Tibial nerve (tissue), 4 donors: ENCODE measurements at regions not wholly inside any gene's neighbourhood (a gene's known extent, or its start where the extent isn't known, plus 50 kb on each side); places are given as distances from the start of the nearest gene placed in this dataset.
"Not testable (repeated sequence)": the region's sequence is repeated elsewhere in the genome, so short reads cannot be mapped to it uniquely, and the experiment has no call there.

Experiments
- DNase-seq, 2 donors: peaks; one replicate each; pipeline ENCODE4 v3.0.0-alpha.2; 2019; ENCODE audit warnings: low spot score in 2 of 2
- H3K27ac ChIP-seq, 4 donors: fragments of 200-600 bp; sonication (generic) in 3 of 4; one replicate each; pipeline ENCODE4 v1.5.1; 2017 to 2019; ENCODE audit warnings: mild to moderate bottlenecking in 1 of 4
- H3K27me3 ChIP-seq, 2 donors: fragments of 200-600 bp; sonication (generic) in 1 of 2; one replicate each; pipeline versions ENCODE4 v1.5.1 to v1.6.0; 2017 to 2019
- H3K36me3 ChIP-seq, 3 donors: fragments of 200-600 bp; sonication (generic); one replicate each; pipeline ENCODE4 v1.5.1; 2018 to 2019
- H3K4me1 ChIP-seq, 4 donors: fragments of 200-600 bp; sonication (generic) in 3 of 4; one replicate each; pipeline ENCODE4 v1.5.1; 2017 to 2019
- H3K4me3 ChIP-seq, 4 donors: fragments of 200-600 bp; sonication (generic) in 3 of 4; one replicate each; pipeline ENCODE4 v1.5.1; 2017 to 2019; ENCODE audit warnings: mild to moderate bottlenecking in 1 of 4, moderate library complexity in 1 of 4
- H3K9me3 ChIP-seq, 4 donors: fragments of 200-600 bp; sonication (generic) in 3 of 4; one replicate each; pipeline ENCODE4 v1.5.1; 2017 to 2019
- CTCF ChIP-seq, 5 experiments: fragments of 200-600 bp in 3 of 5; fragments of 450-650 bp in 2 of 5; sonication (generic) in 3 of 5; IDR thresholded peaks; one replicate each; pipeline ENCODE4 v1.5.1; 2016 to 2019; ENCODE audit warnings: antibody characterized with exemption in 5 of 5, mild to moderate bottlenecking in 3 of 5, moderate library complexity in 2 of 5
- EP300 ChIP-seq, 2 donors: sonication (generic); formaldehyde crosslinking; IDR thresholded peaks; one replicate each; pipeline ENCODE4 v1.6.1; 2017; ENCODE audit warnings: antibody characterized with exemption in 2 of 2, mild to moderate bottlenecking in 1 of 2
- POLR2A ChIP-seq, 2 donors: fragments of 450-650 bp; IDR thresholded peaks; one replicate each; pipeline ENCODE4 v1.6.1; 2017; ENCODE audit warnings: antibody characterized with exemption in 2 of 2, mild to moderate bottlenecking in 2 of 2, moderate library complexity in 2 of 2
- WGBS, 2 donors: methylation state at CpG; one replicate each; pipeline ENCODE4 v1.1.5; 2018; 5-methylcytosine and 5-hydroxymethylcytosine counted together

- Histone ChIP-seq H3K36me3 (no peaks in the 10 kb centered on the region), H3K4me3 (no peak overlapping the region), H3K27ac (peak overlapping the region in 2 of 4 donors; percentile 9 to 45), H3K4me1 (peaks cover 0 to 28% (median 0%) of the 10 kb centered on the region in 4 donors), H3K9me3 (no peaks in the 10 kb centered on the region), H3K27me3 (no peaks in the 10 kb centered on the region)
- DNase-seq, result no peak
- TF ChIP-seq POLR2A (IDR thresholded peaks at IDR 0.05), result no peak
- TF ChIP-seq CTCF (IDR thresholded peaks at IDR 0.05), result no peak
- no peak for TF ChIP-seq EP300 (IDR thresholded peaks at IDR 0.05)
These were observed 659.3 kb downstream of the TLE1 start for GRCh38 chr9:81030027-81030426.

- no peak for TF ChIP-seq CTCF (IDR thresholded peaks at IDR 0.05)
- peak in 1 of 2 donors; percentile 73 for TF ChIP-seq EP300 (IDR thresholded peaks at IDR 0.05)
- TF ChIP-seq POLR2A (IDR thresholded peaks at IDR 0.05), result no peak
These were observed 660.8 kb downstream of the TLE1 start for GRCh38 chr9:81028504-81028903.

GRCh38 chr9:81022177-81022576 is 667.2 kb downstream of the TLE1 start:
- no peak for DNase-seq
- TF ChIP-seq CTCF (IDR thresholded peaks at IDR 0.05), result no peak
- TF ChIP-seq EP300 (IDR thresholded peaks at IDR 0.05), result no peak
- TF ChIP-seq POLR2A (IDR thresholded peaks at IDR 0.05), result no peak
- Histone ChIP-seq H3K27me3 (no peaks in the 10 kb centered on the region), H3K9me3 (no peaks in the 10 kb centered on the region), H3K36me3 (no peaks in the 10 kb centered on the region), H3K4me1 (peaks cover 0 to 7% (median 0%) of the 10 kb centered on the region in 4 donors), H3K27ac (no peak overlapping the region), H3K4me3 (no peak overlapping the region)
- 50 to 58% methylated on average over 3 of the region's 3 CpGs for WGBS, 2 donors

More at GRCh38 chr9:81028504-81028903, 660.8 kb downstream of the TLE1 start:
- Histone ChIP-seq H3K36me3 (no peaks in the 10 kb centered on the region), H3K4me1 (peaks cover 0 to 28% (median 0%) of the 10 kb centered on the region in 4 donors), H3K4me3 (no peak overlapping the region), H3K9me3 (no peaks in the 10 kb centered on the region), H3K27ac (peak overlapping the region in 2 of 4 donors; percentile 45 to 46), H3K27me3 (no peaks in the 10 kb centered on the region)
- 42 to 47% methylated on average over 4 of the region's 4 CpGs for WGBS, 2 donors
- peak in 1 of 2 donors; percentile 9 for DNase-seq

GRCh38 chr9:81014945-81015344 is 674.4 kb downstream of the TLE1 start:
- 83 to 91% methylated on average over 6 of the region's 6 CpGs for WGBS, 2 donors

GRCh38 chr9:81013191-81013590 is 676.2 kb downstream of the TLE1 start:
- not testable (repeated sequence) for H3K27ac ChIP-seq, H3K9me3 ChIP-seq, H3K4me3 ChIP-seq, DNase-seq, H3K27me3 ChIP-seq, H3K4me1 ChIP-seq, H3K36me3 ChIP-seq
- 90 to 95% methylated on average over 3 of the region's 3 CpGs for WGBS, 2 donors

More at GRCh38 chr9:81014945-81015344, 674.4 kb downstream of the TLE1 start:
- not testable (repeated sequence) for H3K27me3 ChIP-seq, H3K9me3 ChIP-seq, H3K27ac ChIP-seq, DNase-seq, H3K36me3 ChIP-seq, H3K4me1 ChIP-seq, H3K4me3 ChIP-seq

- Histone ChIP-seq H3K9me3 (peaks cover 0 to 6% (median 0%) of the 10 kb centered on the region in 4 donors), H3K36me3 (no peaks in the 10 kb centered on the region), H3K27me3 (no peaks in the 10 kb centered on the region), H3K4me1 (no peaks in the 10 kb centered on the region), H3K27ac (no peak overlapping the region), H3K4me3 (no peak overlapping the region)
- TF ChIP-seq CTCF (IDR thresholded peaks at IDR 0.05), result no peak
- TF ChIP-seq EP300 (IDR thresholded peaks at IDR 0.05), result no peak
- TF ChIP-seq POLR2A (IDR thresholded peaks at IDR 0.05), result no peak
- DNase-seq, result no peak
These were observed 686.4 kb downstream of the TLE1 start for GRCh38 chr9:81002906-81003305.
